CD4-positive, alpha-beta T cell treated with Interleukin-6 at 100 ng/mL for 8 hours (primary cell): ENCODE measurements at regions not wholly inside any gene's neighbourhood (a gene's known extent, or its start where the extent isn't known, plus 50 kb on each side); places are given as distances from the start of the nearest gene placed in this dataset.

Experiments used
- DNase-seq: peaks from one replicate; pipeline ENCODE4 v3.0.0-alpha.2; 2020; ENCODE audit warnings: mixed read lengths, low spot score

GRCh38 chr12:130074661-130075406 is 87.4 kb upstream of the FZD10 start:
- no peak for DNase-seq

- no peak for DNase-seq
Observed at GRCh38 chr12:130075497-130076076, 86.7 kb upstream of the FZD10 start.

DNA sequence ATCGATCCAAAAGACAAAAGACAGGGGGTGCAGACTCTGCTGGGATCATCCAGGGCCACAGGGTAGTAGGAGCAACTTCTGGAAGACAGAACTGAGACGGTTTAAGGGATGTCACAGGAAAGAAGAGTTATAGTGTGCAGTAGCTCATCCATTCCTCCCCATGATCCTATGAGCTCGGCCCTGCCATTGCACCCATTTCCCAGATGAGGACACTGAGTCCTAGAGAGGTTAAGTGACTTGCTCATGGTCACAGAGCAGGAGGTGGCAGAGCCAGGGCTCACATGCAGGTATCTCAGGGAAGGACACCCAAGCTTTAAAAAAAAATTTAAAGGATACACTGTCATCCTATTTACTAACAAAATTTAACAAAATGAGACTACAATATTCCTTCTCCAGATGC is 86.1 kb upstream of the FZD10 start:
- no peak for DNase-seq

DNA sequence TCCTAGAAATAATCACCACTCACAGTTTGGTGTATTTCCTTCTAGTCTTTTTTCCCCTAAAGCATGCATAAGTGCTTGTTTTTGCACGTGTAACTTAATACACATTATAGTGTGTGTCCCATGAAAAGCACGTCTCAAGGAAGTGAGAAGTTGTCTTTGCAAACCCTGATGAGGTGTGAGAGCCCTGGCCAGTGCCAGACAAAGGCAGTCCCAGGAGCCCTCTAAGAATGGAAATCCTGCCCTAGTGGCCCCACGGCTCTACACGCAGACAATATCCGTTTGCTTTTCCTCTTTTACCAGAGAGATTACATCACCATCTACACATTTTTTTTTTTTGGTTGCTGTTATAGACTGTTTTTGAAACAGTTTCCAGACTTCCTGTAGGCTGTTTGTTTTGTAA is 85.5 kb upstream of the FZD10 start:
- no peak for DNase-seq

- no peak for DNase-seq
Observed at GRCh38 chr12:130078852-130079251, 83.4 kb upstream of the FZD10 start.

DNA sequence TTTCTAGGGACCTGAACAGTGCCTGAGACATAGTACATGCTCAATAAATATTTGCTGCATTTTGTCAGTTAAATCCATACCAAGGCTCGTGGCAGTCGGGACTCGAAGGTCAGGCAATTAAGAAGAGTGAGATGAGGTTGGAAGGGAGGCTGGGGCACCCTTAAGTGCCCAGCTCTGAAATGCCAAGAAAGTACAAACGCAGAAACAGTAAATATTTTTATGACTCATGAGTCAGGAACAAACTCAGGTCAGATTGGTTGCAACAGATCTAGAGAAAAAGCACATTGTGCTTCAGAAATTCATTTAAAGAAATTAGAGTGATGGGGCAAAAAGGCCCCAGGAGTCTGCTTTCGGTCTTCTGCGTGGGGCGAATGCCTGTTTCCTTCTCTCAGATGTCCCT is 83.0 kb upstream of the FZD10 start:
- DNase-seq: no peak

GRCh38 chr12:130080205-130080604 is 82.1 kb upstream of the FZD10 start:
- DNase-seq: no peak

- no peak for DNase-seq
Observed at GRCh38 chr12:130081117-130081805, 81.0 kb upstream of the FZD10 start.

GRCh38 chr12:130083002-130083401 is 79.3 kb upstream of the FZD10 start:
- DNase-seq: no peak

GRCh38 chr12:130083734-130084133 is 78.5 kb upstream of the FZD10 start:
- no peak for DNase-seq

GRCh38 chr12:130084359-130084758 is 77.9 kb upstream of the FZD10 start:
- no peak for DNase-seq

- peak; percentile 6 for DNase-seq
Observed at GRCh38 chr12:130086248-130086647, 76.0 kb upstream of the FZD10 start.

DNA sequence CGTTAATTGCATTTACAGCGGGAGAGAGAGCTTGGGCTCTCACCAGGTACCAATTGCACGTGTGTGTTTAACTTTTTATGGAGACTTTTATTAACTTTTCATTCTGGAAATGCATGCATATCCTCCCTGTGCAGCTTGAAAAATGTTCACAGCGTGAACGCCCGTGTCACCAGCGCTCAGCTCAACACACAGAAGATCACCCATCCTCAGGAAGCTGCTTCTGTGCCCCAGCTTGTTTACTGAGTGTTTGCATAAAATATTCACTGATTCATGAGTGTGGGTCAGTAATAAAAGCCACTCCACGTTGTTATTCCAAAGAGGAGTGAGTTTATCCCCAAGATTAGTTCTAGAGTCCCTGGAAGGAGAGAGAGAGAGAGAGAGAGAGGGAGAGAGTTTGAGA is 75.5 kb upstream of the FZD10 start:
- no peak for DNase-seq

- DNase-seq: peak; percentile 8
Observed at GRCh38 chr12:130087222-130087621, 75.0 kb upstream of the FZD10 start.

DNA sequence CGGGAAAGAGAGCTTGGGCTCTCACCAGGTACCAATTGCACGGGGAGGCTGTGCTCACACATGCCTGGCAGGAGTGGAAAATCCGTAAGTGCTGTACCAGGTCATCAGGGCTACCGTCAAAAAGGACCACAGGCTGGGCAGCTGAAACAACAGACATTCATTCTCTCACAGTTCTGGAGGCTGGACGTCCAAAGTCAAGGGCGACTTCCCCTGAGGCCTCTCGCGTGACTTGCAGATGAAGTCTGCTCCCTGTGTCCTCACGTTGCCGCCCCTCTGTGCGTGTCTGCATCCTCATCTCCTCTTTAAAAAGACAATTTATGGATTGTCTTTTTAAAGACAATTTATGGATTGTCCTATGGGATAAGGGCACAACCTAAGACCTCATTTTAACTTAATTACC is 73.8 kb upstream of the FZD10 start:
- DNase-seq: no peak

DNA sequence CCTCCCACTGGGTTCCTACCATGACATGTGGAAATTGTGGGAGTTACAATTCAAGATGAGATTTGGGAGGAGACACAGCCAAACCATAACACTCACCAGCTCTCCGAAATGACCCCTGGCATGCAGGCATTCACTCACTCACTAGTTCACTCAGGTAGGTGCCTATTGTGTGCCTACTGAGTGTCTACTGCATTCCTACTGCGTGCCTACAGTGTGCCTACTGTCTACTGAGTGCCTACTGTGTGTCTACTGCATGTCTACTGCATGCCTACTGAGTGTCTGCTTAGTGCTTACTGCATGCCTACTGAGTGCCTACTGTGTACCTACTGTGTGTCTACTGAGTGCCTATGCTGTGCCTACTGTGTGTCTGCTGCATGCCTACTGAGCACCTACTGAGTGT is 71.7 kb upstream of the FZD10 start:
- DNase-seq: no peak

DNA sequence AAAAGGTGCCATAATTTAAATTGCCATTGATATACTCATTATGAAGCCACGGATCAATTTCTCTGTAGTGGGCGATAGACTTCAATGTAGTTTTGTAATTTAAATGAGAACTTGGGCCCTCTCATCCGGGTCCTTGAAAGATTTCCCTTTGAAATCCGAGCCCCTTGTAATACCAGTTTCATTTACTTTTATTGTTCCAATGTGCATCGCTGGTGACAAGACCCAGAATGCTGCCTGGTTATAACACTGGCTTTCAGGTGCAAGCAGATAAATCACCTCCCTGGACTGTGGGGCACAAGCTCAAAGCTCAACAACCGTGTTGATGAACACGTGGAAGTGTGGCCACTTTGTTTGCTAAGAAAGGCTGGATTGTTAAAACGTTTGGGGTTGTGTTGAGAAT is 68.9 kb upstream of the FZD10 start:
- DNase-seq: no peak

DNA sequence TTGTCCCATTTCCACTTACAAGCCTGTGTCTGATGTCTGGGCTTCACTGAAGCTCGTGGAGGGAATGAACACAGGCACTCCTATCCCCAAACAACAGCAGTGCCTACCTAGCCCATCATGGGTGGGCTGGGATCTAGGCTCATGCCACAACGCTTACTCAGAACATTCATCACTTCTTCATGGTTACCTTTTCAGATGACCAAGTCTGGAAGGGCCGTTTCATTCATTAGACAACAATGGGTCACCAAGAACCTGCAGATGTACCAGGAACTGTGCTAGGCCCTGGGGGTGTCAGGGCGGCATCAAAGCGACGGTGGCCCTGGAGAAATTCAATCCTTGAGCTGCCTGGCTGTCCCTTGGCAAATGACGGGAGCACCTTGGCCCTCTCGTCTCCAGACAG is 64.9 kb upstream of the FZD10 start:
- DNase-seq: no peak

GRCh38 chr12:130097798-130098255 is 64.4 kb upstream of the FZD10 start:
- DNase-seq: no peak

GRCh38 chr12:130098301-130099005 is 63.8 kb upstream of the FZD10 start:
- DNase-seq: no peak

GRCh38 chr12:130100634-130101362 is 61.5 kb upstream of the FZD10 start:
- DNase-seq: no peak

DNA sequence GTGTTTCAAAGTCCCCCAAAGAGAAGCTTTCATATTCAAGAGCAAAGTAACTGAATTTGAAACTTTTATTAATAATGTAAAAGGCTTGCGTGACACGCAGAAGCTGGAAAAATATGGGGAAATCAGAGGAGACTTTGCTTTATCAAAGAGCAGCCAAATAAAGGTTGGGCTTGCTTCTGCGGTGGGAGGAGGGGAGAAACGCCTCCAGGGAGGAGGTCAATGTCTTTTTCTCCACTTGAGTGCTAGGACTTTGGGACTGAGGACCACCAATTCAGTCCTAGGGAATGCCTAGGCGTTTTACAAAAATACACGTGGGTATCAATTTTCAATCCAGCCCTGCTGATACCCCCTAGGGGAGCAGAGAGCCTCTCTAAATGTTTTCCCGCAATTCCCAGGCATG is 60.9 kb upstream of the FZD10 start:
- DNase-seq: no peak
